Lower leg skin (tissue), 4 donors: ENCODE measurements at regions not wholly inside any gene's neighbourhood (a gene's known extent, or its start where the extent isn't known, plus 50 kb on each side); places are given as distances from the start of the nearest gene placed in this dataset.

Experiments used
- DNase-seq, 2 donors: peaks; one replicate each; pipeline ENCODE4 v3.0.0-alpha.2; 2019; ENCODE audit warnings: low spot score in 2 of 2
- H3K4me3 ChIP-seq: fragments of 200-600 bp; sonication (generic); 2 replicates; pipeline ENCODE4 v1.5.1; 2017; ENCODE audit warnings: mild to moderate bottlenecking, low read depth; ENCODE audit not compliant: poor library complexity, severe bottlenecking
- POLR2A ChIP-seq, 2 donors: fragments of 450-650 bp; IDR thresholded peaks; one replicate each; pipeline ENCODE4 v1.6.1; 2016 to 2017; ENCODE audit warnings: antibody characterized with exemption in 2 of 2, mild to moderate bottlenecking in 1 of 2, moderate library complexity in 1 of 2
- WGBS, 2 donors: methylation state at CpG; one replicate each; pipeline ENCODE4 v1.1.5; 2018; 5-methylcytosine and 5-hydroxymethylcytosine counted together
- intact Hi-C: fragments of 100-400 bp; cut with DNase I; formaldehyde crosslinking; loops from one replicate; pipeline ENCODE4 v1.15.0; 2023; ENCODE audit warnings: low total_unique reads
- TF ChIP-seq, protein P1 (sequence below), 3 donors: fragments of 450-650 bp; IDR thresholded peaks; one replicate each; pipeline ENCODE4 v1.5.1; 2016; ENCODE audit warnings: antibody characterized with exemption in 3 of 3, mild to moderate bottlenecking in 3 of 3, moderate library complexity in 2 of 3

DNA sequence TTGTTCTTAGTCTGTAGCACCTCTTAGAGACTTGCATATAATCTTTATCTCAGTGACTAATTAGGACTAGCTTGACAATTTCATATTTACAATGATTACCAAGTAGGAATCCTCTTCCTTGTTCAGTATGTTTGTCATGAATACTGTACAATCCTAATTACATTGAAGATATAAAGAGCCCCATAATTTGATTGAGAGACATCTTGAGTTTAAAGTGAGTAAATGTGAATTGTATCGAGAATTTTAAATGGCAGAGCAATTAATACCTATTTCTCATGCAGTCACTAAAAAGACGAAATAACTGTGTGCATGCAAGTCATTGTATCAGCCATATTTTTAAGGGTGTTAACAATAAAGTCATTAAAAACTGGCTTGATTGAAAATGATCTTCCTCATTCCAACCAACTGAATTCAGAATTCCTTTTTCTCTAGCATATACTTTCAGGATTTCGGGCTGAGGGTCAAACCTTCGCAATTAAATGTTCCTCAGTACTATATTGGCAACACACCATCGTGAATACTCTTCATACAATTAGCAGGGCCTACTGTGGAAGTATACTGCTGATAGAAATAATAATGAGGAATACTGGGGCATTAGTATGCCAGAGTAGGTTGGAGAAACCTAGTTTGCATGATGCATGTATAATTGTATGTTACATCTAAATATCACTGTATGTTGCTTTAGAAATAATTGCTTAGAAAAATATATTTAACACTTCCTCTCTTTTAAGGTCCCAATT is 284.7 kb upstream of the TMEM161B start:
- H3K4me3 ChIP-seq, result no peak overlapping the region
- intact Hi-C loops, result no loop called here
- no peak for DNase-seq
- WGBS, 2 donors, result 85 to 87% methylated on average over 5 of the region's 5 CpGs
- TF ChIP-seq POLR2A (IDR thresholded peaks at IDR 0.05), result no peak
- TF ChIP-seq, protein P1, sequence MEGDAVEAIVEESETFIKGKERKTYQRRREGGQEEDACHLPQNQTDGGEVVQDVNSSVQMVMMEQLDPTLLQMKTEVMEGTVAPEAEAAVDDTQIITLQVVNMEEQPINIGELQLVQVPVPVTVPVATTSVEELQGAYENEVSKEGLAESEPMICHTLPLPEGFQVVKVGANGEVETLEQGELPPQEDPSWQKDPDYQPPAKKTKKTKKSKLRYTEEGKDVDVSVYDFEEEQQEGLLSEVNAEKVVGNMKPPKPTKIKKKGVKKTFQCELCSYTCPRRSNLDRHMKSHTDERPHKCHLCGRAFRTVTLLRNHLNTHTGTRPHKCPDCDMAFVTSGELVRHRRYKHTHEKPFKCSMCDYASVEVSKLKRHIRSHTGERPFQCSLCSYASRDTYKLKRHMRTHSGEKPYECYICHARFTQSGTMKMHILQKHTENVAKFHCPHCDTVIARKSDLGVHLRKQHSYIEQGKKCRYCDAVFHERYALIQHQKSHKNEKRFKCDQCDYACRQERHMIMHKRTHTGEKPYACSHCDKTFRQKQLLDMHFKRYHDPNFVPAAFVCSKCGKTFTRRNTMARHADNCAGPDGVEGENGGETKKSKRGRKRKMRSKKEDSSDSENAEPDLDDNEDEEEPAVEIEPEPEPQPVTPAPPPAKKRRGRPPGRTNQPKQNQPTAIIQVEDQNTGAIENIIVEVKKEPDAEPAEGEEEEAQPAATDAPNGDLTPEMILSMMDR (IDR thresholded peaks at IDR 0.05), result no peak

DNA sequence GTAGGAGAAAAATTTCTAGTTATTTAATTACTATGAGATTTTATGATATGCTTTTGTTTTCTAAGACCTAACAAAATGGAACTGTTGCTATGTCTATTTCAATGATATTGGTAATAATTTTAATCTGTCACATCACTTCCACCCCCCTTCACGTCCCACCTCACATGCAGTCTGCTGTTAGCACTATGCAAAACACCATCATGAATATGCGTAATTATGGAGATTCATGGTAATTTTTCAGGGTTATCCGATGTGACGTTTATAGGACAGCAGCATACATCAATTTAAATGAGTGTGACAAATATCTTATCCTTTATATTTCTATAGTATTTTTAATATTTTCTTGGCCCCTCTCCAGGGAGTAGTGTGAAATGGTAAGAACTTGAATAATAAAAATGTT is 283.8 kb upstream of the TMEM161B start:
- no peak for DNase-seq
- 76 to 83% methylated on average over 4 of the region's 4 CpGs for WGBS, 2 donors
- intact Hi-C loops, result no loop called here
- TF ChIP-seq POLR2A (IDR thresholded peaks at IDR 0.05), result no peak
- TF ChIP-seq, protein P1 (IDR thresholded peaks at IDR 0.05), result no peak
- H3K4me3 ChIP-seq, result no peak overlapping the region

DNA sequence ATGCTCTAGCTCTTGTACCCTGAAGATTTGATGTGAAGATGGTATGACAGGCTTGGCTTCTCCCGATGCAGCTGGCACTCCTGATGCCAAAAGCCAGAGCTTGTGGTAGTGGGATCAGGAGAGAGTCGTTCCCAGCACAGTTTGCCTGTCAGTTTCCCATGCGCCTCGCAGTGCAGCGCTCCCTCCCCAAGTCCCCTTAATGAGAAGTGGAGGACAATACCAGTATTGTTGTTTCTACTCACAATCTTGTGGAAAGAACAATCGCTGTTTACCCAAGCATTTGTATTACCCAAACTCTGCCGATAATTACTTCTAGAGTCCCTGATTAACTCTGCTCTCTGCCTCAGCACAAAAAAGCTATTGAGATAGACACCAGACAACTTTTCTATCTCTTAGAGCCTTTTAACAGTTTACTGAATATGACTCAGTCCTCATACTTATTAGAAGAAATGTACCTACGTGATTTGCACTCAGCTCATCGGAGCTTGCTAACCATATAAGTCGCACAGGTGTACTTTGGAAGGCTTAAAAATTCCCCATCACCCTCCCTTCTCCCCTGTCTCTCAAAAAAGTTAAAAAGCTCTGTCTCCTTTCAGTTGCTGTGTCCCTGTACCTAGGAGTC is 283.2 kb upstream of the TMEM161B start:
- intact Hi-C loops, result no loop called here
- WGBS, 2 donors, result 53% methylated on average over 10 of the region's 10 CpGs
- no peak overlapping the region for H3K4me3 ChIP-seq
- DNase-seq, result no peak
- TF ChIP-seq, protein P1 (IDR thresholded peaks at IDR 0.05), result no peak
- TF ChIP-seq POLR2A (IDR thresholded peaks at IDR 0.05), result no peak

DNA sequence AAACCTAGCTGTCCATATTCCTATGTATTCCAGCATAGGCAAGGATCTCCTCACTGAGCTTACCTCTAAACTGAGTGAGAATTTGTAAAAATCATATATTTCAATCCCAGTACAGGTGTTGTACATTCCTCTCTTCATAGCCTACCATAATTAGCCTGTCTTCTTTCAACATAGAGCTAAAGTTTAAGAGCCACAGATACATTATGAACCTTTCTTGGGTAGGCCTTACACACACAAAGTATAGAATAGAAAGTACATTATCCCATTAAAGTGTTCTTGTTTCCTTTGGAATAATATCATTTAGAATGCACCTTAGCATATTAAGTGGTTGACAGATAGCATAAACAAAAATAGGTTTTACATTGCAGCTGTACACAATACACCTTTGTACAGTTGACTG is 282.1 kb upstream of the TMEM161B start:
- DNase-seq, result no peak
- H3K4me3 ChIP-seq, result no peak overlapping the region
- intact Hi-C loops, result no loop called here
- TF ChIP-seq, protein P1 (IDR thresholded peaks at IDR 0.05), result no peak
- no peak for TF ChIP-seq POLR2A (IDR thresholded peaks at IDR 0.05)

DNA sequence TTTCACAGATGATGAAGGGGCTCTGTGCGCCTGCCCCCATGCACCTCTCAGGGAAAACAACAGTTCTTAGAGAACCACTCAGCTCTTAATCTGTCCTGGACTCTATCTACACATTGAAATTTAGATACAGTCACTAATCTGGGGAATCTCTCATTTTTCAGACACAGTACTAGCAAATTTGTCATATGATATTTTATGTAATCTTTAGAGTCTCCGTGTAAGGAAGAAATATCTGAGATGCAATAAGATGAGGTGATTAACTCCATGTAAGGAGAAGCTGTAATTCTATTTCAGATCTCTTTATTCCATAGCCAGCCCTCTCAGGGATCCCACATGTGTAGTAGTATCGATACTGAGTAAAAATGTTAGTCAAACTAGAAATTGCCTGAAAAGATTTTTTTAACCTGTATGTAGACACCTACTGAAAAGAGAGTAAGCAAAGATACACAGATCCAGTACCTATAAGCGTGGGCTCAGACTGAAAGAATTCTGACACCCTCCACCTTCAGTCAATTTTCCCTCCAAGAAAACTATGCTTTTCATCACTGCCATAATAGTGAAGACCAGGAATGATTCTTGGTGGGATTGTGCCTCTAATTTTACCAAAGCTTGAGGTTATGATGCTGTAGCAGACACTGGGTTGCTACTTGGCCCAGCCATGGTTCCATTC is 279.6 kb upstream of the TMEM161B start:
- no peak overlapping the region for H3K4me3 ChIP-seq
- no peak for TF ChIP-seq POLR2A (IDR thresholded peaks at IDR 0.05)
- TF ChIP-seq, protein P1 (IDR thresholded peaks at IDR 0.05), result no peak
- intact Hi-C loops, result no loop called here
- no peak for DNase-seq
- WGBS, 2 donors, result 75 to 77% methylated on average over 4 of the region's 4 CpGs
